T follicular helper cell (primary cell): ENCODE measurements at regions not wholly inside any gene's neighbourhood (a gene's known extent, or its start where the extent isn't known, plus 50 kb on each side); places are given as distances from the start of the nearest gene placed in this dataset.

ENCODE experiments used
- DNase-seq: peaks from one replicate; pipeline ENCODE4 v3.0.0-alpha.2; 2020; ENCODE audit warnings: low read depth

DNA sequence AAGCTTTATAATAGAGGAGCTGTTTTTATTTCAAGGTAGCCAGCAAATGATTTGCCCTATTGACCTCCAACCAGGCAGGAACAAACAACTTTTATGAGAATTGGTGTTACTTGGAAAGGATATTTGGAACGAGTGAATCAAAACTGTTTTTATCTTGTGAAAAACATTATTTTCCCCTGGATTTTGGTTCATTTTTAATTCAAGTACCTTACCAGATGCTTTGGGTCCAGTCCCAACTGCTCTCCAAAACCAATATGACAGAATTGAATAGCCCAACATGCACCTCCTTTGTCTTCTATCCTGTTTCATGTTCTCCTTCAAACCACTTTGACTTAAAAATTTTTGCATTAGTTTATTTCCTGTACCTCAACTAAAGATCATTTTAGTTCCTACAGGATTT lies 178.6 kb upstream of the RBMS1 start:
- no peak for DNase-seq

DNA sequence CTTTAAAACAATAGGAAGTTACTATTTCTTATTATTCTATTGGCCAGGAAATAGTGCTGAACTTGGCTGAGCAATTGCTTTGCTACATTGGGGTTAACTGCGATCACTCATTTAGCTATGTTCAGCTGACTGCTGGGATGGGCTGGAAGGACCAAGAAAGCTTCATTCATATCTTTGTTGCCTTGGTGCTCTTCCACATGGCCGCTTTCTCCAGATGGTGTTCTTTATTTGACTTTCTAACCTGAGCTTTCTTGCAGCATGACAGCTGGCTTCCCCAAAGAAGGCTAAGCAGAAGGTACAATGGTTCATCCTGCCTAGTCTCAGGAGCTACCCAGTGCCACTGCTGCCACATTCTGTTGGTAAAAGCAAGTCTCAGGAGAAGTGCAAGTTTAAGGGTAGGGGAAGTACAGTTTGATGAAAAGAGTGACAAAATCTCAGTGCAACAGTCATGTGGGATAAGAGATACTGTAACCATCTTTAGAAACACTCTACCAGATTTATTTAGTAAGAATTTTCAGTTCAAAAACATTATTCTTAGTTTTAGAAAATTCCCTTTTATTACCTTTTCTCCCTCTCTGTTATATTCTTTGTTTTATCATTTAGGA lies 180.6 kb upstream of the RBMS1 start:
- no peak for DNase-seq

DNA sequence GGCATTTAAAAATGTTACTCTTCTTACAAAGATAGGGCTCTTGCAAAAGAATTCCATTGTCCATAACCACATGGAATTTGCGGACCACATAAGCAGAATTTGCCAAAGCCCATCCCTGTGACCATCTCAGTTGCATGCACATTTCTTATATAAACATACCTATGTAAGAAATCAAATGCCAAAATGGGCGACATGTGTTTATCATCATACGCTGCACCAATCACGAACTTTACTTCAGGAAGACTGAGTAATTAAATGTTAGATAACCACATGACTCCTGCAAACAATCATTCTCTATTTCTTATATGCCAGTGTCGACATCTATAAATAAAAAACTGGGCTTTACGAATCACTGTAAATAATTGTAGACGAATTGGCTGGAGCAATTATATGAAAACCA lies 186.1 kb upstream of the RBMS1 start:
- no peak for DNase-seq

DNA sequence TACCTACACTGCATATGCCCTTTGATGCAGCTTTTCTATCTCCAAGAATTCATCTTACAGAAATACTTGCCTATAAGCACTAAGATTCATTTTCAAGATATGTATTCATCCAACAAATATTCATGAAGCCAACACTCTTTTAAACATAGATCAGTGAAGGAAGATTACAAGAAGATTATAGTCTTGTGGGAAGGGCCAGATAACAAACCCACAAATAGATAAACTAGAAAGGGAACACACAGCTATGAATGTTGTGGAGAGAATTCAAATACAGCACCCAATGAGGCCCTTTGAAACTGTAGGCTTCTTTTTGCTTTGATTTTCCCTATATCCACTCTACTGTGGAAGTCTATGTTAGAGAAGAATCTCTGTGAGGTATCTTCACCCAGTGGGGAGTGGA lies 186.7 kb upstream of the RBMS1 start:
- no peak for DNase-seq

DNA sequence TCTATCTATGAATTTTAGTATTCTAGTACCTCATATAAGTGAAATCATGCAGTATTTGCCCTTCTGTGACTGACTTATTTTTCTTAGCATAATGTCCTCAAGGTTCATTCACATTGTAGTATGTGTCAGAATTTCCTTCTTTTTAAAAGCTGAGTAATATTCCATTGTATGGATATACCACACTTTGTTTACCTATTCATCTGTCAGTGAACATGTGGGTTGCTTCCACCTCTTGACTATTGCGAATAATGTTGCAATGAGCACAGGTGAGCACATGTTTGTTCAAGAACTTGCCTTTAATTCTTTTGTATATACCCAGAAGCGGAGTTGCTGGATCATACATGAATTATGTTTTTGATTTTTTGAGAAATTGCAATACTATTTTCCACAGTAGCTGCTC lies 187.4 kb upstream of the RBMS1 start:
- no peak for DNase-seq

DNA sequence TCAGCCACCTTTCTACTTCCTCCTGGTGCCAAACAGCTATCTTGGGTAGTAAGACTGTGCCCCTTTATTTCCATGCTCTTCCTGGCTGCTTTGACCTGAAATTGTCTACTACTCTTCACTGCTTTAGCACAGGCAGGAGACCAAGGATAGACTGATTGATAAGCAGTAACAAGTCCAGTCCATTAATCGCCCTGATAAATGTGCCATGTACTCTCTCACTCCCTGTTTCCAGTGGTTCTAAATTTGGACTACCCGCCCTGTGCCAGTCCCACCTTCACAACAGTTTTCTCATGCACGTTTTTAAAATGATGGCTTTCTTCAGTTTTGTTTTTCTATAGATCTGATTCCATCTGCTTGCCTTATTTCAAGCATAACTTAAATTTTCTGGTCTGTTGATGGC lies 189.6 kb upstream of the RBMS1 start:
- no peak for DNase-seq

DNA sequence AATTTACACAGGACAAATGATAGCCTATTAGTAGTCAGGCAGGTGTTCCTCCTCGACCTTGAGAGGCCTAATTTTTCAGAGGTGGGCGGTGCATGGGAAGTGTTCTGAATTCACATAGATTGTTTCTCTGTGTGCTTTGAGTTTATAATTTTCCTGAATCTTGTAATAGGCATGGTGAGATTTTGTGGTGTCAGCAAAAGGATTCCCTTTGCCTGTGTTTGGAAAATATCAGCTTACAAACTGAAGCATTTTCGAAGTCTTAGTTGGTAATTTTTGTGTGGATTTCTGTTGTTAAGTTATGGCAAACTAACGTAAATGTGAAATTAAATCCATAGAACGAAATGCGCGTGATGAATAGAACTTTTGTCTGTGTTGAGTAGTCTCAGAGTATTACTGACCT lies 194.0 kb upstream of the RBMS1 start:
- DNase-seq: no peak

DNA sequence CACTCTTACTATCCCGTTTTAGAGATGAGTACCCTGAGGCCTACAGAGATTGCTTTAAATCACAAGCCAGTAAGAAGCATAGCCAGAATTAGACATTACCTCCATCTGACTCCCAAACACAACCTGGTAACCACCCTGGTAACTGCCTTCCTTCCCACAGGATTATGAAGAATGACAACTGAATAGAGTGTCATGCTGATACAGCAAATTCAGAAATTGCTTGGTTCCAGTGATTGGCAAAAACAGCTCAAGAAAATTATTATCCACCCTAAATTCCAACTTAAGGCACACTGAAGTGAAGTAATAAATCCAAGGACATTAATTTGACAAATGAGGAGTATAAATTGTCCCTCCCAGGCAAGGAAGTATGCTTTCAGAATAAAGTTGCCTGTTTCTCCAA lies 195.8 kb upstream of the RBMS1 start:
- no peak for DNase-seq

DNA sequence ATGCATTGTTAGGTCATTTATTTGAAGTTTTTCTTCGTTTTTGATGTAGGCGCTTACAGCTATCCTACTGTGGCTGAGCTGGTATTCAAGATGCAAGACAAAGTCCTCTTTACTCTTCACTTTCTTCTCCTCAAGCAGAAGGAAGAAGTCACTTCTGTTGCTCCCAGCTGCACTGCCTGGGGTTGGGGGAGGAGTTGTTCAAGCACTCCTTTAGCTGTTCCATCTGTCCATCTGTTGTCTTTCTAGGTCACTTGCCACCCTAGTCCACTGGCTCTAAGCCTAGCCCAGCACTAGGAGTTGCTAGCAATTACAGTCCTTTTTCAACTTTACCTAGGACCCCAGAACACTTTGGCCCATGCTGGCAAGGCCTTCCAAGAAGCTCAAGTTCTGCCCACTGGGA lies 200.6 kb upstream of the RBMS1 start:
- no peak for DNase-seq

DNA sequence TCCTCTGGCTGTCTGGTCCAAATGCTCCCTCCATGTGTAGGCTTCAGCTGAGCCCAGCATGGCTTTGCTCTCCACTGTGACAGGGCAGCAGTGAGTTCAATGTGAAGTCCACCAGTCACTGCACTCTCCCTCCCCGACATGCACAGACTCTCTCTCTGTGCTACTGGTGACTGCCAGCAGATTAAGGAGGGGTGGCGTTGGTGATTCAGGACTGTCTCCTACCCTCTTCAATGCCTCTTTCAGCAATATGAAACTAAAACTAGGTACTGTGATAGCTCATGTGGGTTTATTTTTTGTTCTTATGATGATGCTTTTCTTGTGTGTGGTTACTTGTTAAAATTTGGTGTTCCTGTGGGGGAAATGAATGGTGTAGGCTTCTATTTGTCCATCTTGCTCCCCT lies 201.0 kb upstream of the RBMS1 start:
- no peak for DNase-seq

DNA sequence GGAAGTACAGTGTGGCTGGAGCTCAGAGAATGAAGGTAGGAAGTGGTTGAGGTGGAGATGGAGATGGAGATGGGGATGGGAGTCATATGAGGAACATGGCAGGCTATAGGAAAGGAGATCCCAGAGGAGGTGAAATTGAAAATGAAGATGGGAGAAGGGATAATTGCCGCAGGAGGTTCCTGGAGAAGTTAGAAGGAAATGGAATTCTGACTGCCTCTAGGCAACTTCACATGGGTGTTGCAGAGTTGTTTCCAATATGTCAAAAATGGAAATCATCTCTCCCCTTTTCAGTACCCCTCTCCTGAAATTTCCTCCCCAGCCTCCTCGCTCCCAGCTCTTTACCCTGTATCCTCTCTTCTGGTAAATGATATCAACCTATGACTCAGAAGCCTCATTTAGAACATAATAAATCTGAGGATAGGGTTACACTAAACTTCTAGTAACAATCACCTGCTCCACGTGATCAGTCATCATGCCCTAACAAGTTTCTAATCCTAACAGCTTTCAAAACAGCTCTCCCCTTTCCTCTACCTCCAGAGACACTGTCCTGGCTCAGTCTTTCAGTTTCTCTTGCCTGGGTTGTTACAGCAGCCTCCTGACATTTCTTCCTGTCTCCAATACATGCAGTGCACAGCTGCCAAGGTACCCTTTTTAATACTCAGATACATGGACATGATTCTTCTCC lies 201.9 kb upstream of the RBMS1 start:
- no peak for DNase-seq

DNA sequence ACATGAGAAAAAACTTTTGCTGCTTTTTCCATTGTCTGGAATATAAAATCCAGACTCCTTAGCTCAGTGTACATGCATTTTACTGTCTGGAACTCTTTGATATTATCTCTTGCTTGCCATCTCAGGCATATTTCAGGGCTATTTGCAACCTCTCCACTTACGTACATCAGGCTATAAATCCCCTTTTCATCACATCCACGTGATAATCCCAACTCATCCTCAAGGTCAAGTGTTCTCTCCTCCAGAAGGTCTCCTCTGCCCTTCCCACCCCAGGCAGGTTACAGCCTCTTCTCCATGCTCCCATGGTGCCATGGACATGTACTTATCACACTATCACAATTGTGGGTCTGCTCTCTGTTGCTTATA lies 202.5 kb upstream of the RBMS1 start:
- DNase-seq: no peak

DNA sequence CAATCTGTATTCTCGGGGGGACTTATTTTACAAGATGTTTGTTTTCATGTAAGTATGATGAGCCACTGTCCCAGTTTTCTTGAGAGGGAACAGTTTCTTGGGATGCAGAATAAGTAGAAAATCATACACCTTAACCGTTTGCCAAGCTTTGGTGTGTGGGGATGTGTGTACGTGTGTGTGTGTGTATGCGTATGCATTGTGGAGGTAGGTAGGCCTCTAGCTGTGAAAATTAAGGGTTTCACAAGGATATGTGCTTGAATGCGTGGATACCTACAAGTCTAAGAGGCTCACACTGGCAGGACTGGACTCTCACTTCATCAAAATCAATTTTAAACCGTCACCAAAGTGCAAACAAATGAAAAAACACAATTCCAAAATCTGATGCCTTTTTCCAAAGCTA lies 204.2 kb upstream of the RBMS1 start:
- DNase-seq: no peak

DNA sequence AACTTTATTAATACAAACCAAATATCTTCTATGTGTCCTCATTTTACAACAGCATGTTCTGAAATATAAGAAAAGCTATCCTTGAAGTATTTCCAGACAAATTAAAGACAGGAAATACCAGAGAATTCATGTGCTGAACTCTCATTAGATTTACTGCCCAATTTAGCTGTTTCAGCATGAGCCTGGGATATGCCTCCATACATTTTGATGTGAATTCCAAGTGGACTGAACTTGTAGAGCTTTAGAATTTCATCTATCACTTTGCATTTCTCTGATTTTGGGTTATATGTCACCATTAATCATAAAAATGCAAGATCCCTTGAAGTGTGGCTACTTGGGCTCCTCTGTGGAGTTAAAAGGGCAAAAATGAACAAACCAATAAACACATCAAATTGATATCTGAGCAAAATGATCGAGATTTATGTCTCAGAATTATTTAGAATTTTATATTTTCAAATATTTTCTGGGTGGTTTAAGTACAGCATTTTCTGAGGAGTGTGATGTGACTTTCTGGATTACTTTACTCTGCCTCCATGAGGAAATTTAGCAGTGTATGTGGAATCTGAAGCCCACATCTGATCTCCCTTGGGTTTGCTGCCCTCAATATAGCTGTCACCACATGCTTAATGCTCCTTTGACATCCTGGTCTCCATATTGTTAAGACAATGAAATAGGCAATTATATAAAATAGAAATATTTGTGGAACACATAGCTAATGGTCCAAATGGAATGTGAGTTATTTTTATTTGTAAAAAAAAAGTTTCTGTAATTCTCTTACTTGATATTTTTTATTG lies 206.6 kb upstream of the RBMS1 start:
- DNase-seq: no peak

DNA sequence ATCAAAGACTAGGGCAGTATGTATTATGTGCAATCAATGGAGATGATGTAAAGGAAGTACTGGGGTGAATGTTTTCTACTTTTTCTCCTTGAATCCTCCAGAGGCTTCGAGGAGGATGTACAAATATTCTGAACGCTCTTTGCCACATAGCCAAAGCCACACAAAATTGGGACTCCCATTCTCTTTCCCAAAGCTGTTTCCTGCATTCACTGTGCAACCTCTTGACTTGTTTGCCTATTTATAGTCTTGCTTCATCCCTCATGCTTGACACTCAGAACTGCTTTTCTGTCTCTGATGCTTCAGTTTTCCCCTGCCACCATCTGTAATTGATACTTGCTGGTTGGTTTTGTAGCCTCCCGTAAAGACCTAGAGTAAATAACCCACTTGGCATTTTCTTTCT lies 208.2 kb upstream of the RBMS1 start:
- DNase-seq: no peak

DNA sequence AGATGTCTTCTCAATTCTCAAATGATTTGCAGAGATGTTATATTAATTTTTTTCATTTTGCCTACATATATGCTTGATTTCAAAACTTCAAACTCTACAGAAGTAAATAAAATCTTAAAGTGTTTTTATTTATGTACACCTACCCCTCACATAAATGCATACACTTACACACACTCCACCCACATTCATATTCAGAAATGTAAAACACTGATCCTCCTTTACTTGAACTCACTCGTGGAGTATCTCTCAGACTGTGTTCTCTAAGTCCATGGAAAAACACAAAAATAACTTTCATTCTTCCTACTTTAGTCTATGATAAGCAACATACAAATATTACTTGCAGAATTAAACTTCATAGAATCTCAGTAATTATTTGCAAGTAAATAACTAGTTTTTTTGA lies 209.1 kb upstream of the RBMS1 start:
- DNase-seq: no peak

DNA sequence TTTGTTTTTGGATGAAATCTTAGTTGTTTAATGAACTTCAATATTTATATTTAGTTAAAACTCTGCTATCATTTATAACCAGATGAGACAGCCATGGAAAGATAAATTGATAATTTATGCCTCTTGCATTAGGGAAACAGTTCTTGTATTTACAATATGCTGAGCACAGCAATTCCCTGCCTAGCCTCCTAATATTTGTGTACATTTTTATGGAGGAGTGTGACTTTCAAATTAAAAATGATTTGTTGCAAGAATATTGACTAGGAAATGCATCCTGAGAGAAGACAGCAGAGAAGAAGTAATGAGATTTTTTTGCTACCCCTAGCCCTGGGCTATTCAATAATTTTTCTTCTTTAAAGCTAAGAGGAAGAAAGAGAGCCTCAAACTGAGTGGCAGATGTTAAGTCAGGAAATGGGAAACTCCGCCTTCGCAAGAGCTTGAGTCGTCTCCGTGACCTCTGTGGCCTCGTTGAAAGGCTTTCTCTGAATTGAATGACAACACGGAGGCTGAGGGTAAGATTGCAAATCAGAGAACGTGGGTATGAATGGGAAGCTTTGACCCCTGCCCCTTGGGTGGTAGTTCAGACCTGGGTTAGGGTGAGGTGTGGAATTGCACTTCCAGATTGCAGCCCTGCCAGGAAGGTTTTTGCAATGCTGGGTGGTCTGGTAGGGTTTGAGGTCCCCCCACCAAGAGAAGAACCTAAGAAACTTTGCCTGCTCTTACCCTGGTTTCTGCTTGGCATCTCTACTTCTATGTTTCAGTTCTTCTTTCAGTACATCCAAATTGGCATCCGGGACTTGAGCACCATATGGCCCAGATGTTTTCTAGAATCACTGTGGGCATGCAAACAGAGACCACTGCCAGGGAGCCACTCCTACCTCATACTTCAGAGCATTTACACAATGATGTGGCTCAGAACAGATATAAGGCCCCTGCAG lies 210.3 kb upstream of the RBMS1 start:
- no peak for DNase-seq

DNA sequence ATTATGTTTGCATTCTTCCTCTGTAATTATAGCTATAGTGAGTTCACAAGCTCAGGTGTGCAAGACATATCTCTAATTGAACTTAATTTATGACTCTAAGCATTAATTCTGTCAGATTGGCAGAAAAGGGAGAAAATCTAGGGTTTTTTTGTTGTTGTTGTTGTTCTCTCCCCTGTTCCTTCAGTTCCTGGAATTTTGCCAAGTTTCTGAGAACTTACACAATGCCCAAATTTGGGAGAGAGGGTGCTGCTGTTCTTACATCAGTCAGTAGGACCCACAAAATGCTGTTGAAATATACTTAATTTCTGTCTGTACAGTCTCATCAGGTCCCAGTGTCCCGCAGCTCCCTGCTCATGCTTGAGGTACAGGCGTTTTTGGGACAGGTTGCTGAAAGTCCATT lies 221.8 kb upstream of the RBMS1 start:
- no peak for DNase-seq

DNA sequence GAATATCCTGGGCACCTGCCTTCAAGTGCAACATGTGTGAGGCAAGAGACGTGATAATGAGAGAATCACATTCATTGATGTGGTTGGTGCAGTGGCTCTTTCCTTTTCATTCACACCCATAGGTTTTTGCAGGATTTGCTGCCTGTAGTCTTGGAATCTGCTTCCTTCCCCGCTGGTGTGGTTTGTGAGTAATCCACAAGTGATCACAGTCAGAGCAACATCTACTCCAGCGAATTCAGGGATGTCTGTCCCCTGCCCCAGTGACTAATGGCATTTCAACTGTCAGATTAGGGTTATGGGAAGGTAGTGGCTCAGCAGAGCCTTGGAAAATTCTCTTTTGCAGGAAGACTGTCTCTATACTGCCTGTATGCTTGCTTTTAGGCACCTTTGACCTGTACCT lies 225.5 kb upstream of the RBMS1 start:
- no peak for DNase-seq

DNA sequence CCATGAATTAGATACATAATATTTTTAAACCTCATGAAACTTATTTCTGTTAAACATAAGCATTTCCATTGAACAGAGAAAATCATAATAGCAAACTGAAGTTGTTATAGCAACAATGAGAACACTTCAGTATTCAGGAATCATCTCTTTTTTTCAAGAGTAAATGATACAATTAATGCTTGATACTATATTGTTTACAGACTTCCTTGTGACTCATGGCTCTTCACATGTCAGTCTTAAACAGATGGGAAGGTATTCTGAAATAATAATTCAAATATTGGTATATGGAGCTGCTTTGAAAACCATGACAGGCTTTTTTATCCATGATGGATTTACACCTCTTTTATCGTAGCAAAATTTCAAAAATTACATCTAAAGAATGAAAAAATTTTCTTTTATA lies 226.5 kb upstream of the RBMS1 start:
- no peak for DNase-seq

DNA sequence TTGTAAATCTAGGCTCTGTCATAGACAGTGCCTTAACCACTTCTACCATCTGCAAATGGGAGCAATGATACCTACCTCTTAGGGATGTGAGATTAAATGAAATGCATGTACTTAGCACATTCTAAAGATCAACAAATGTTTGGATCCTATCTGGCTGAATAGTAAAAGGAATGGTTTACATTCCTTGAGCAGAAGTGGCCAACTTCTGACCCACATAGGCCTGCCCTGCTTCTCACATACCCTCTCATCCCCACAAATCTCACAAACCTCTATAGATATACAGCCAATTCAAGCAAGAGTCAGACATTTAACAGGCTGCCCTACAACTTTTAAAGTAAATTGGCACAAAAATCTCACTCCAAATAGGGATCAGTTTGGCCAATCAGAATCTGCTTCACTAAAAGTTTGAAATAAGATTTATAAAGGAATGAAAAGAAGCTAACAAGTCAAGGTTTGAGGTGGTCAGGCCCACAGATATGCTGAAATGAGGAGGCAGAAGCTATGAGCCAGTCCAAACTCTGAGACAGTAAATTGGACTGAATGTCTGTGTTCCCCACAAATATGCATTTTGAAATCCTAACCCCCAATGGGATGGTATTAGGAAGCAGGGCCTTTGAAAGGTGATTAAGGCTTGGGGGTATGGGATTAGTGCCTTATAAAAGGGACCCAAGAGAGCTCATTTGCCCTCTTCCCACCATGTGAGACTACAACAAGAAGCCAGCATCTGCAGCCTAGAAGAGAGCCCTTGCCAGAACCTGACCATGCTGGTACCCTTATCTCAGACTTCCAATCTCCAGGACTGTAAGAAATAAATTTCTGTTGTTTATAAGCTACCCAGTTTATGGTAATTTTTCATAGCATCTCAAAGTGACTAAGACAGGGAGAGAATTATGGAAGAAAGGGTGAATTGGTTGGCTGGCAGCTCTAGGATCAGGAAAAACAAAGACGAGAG lies 227.8 kb upstream of the RBMS1 start:
- no peak for DNase-seq
